Omental fat pad (tissue), 3 donors: ENCODE measurements at regions not wholly inside any gene's neighbourhood (a gene's known extent, or its start where the extent isn't known, plus 50 kb on each side); places are given as distances from the start of the nearest gene placed in this dataset.
"Not testable (repeated sequence)": the region's sequence is repeated elsewhere in the genome, so short reads cannot be mapped to it uniquely, and the experiment has no call there.

Experiments used
- ATAC-seq: fragments of 150-250 bp; one replicate; pipeline ENCODE4 v1.9.1; 2016; ENCODE audit warnings: mild to moderate bottlenecking, moderate library complexity; ENCODE audit not compliant: low FRiP score
- DNase-seq: peaks from one replicate; pipeline ENCODE4 v3.0.0-alpha.2; 2019; ENCODE audit warnings: low spot score
- CTCF ChIP-seq, 3 donors: fragments of 450-650 bp; IDR thresholded peaks; one replicate each; pipeline ENCODE4 v1.5.1; 2016 to 2017; ENCODE audit warnings: antibody characterized with exemption in 3 of 3, mild to moderate bottlenecking in 3 of 3, moderate library complexity in 2 of 3

GRCh38 chr9:40911647-40912046, 216.8 kb downstream of the FOXD4L6 start:
- TF ChIP-seq CTCF (IDR thresholded peaks at IDR 0.05): no peak
- no peak for DNase-seq

GRCh38 chr9:40910995-40911394, 217.5 kb downstream of the FOXD4L6 start:
- not testable (repeated sequence) for DNase-seq, ATAC-seq

More at GRCh38 chr9:40911647-40912046, 216.8 kb downstream of the FOXD4L6 start:
- ATAC-seq: no peak

- DNase-seq: no peak
- TF ChIP-seq CTCF (IDR thresholded peaks at IDR 0.05): no peak
- no peak for ATAC-seq
Observed at GRCh38 chr9:40909821-40910220, 218.7 kb downstream of the FOXD4L6 start.

- ATAC-seq, DNase-seq: not testable (repeated sequence)
Observed at GRCh38 chr9:40909111-40909510, 219.4 kb downstream of the FOXD4L6 start.

GRCh38 chr9:40907657-40908624, 220.5 kb downstream of the FOXD4L6 start:
- no peak for TF ChIP-seq CTCF (IDR thresholded peaks at IDR 0.05)
- ATAC-seq (no peak), DNase-seq (no peak)

GRCh38 chr9:40906879-40907278, 221.6 kb downstream of the FOXD4L6 start:
- DNase-seq: not testable (repeated sequence)
- ATAC-seq: peak; percentile 35

GRCh38 chr9:40892315-40892714, 236.2 kb downstream of the FOXD4L6 start:
- not testable (repeated sequence) for ATAC-seq, DNase-seq

GRCh38 chr9:40885858-40886257, 242.6 kb downstream of the FOXD4L6 start:
- not testable (repeated sequence) for DNase-seq, ATAC-seq

- DNase-seq, ATAC-seq: not testable (repeated sequence)
Observed at GRCh38 chr9:40884902-40885490, 243.5 kb downstream of the FOXD4L6 start.

GRCh38 chr9:40884072-40884901, 244.2 kb downstream of the FOXD4L6 start:
- TF ChIP-seq CTCF (IDR thresholded peaks at IDR 0.05): no peak
- DNase-seq (no peak), ATAC-seq (peak; percentile 44)

- not testable (repeated sequence) for DNase-seq, ATAC-seq
Observed at GRCh38 chr9:40883423-40884071, 244.9 kb downstream of the FOXD4L6 start.

- DNase-seq, ATAC-seq: not testable (repeated sequence)
Observed at GRCh38 chr9:40873753-40874295, 254.7 kb downstream of the FOXD4L6 start.

- not testable (repeated sequence) for DNase-seq, ATAC-seq
Observed at GRCh38 chr9:40868437-40868836, 260.0 kb downstream of the FOXD4L6 start.
